ENCODE measurements at regions not wholly inside any gene's neighbourhood (a gene's known extent, or its start where the extent isn't known, plus 50 kb on each side); places are given as distances from the start of the nearest gene placed in this dataset.

- H3K4me2 ChIP-seq (ENCODE audit: low read length) = no peak overlapping the region
- peaks cover under 1% of the 10 kb centered on the region for H3K9me3 Mint-ChIP-seq (ENCODE audit: unreplicated experiment)
- no peak for DNase-seq (ENCODE audit: low read depth)
- H3K36me3 Mint-ChIP-seq (ENCODE audit: low read depth, unreplicated experiment) = no peaks in the 10 kb centered on the region
- H3K27ac Mint-ChIP-seq (ENCODE audit: unreplicated experiment) = no peak overlapping the region
- H3K4me1 ChIP-seq (ENCODE audit: insufficient read depth, low read length) = no peaks in the 10 kb centered on the region
- no peak overlapping the region for H3K4me3 Mint-ChIP-seq (ENCODE audit: unreplicated experiment)
- no peak overlapping the region for H2AFZ ChIP-seq (ENCODE audit: low read depth, low read length)
- H3K4me3 ChIP-seq (ENCODE audit: insufficient read depth, low read depth, low read length) = no peak overlapping the region
- TF ChIP-seq CTCF (IDR thresholded peaks at IDR 0.05; ENCODE audit: insufficient read depth, low read depth, low read length) = no peak
- no peak for TF ChIP-seq EZH2 (IDR thresholded peaks at IDR 0.05; ENCODE audit: insufficient read depth, low read length)
- no peaks in the 10 kb centered on the region for H3K9me3 ChIP-seq (ENCODE audit: insufficient read depth, low read depth, low read length)
- no peaks in the 10 kb centered on the region for H3K27me3 ChIP-seq (ENCODE audit: insufficient read depth, low read length)
- no peaks in the 10 kb centered on the region for H4K20me1 ChIP-seq (ENCODE audit: insufficient read depth, low read length)
- no peaks in the 10 kb centered on the region for H3K36me3 ChIP-seq (ENCODE audit: insufficient read depth, low read length)
- no peaks in the 10 kb centered on the region for H3K79me2 ChIP-seq (ENCODE audit: insufficient read depth, low read length)
- no peak overlapping the region for H3K27ac ChIP-seq (ENCODE audit: low read depth, low read length)
- no peaks in the 10 kb centered on the region for H3K4me1 Mint-ChIP-seq (ENCODE audit: low read depth, unreplicated experiment)
- H3K9ac ChIP-seq (ENCODE audit: low read length) = no peak overlapping the region
- H3K27me3 Mint-ChIP-seq (ENCODE audit: low read depth, unreplicated experiment) = no peaks in the 10 kb centered on the region
- FAIRE-seq = no peak
Measured at GRCh38 chrX:20348139-20348538, 81.4 kb upstream of the RPS6KA3 start.

GRCh38 chrX:20347481-20347880 is 80.8 kb upstream of the RPS6KA3 start:
- Histone ChIP-seq H3K4me2 (ENCODE audit: low read length) (no peak overlapping the region), H3K27ac (ENCODE audit: low read depth, low read length) (no peak overlapping the region), H3K4me1 (ENCODE audit: insufficient read depth, low read length) (no peaks in the 10 kb centered on the region), H3K36me3 (ENCODE audit: insufficient read depth, low read length) (no peaks in the 10 kb centered on the region), H3K27me3 (ENCODE audit: insufficient read depth, low read length) (no peaks in the 10 kb centered on the region), H4K20me1 (ENCODE audit: insufficient read depth, low read length) (no peaks in the 10 kb centered on the region), H3K9me3 (ENCODE audit: insufficient read depth, low read depth, low read length) (no peaks in the 10 kb centered on the region), H3K4me3 (ENCODE audit: insufficient read depth, low read depth, low read length) (no peak overlapping the region), H3K79me2 (ENCODE audit: insufficient read depth, low read length) (no peaks in the 10 kb centered on the region), H2AFZ (ENCODE audit: low read depth, low read length) (no peak overlapping the region), H3K9ac (ENCODE audit: low read length) (no peak overlapping the region)
- Mint-ChIP-seq H3K4me1 (ENCODE audit: low read depth, unreplicated experiment) (no peaks in the 10 kb centered on the region), H3K27ac (ENCODE audit: unreplicated experiment) (no peak overlapping the region), H3K27me3 (ENCODE audit: low read depth, unreplicated experiment) (no peaks in the 10 kb centered on the region), H3K9me3 (ENCODE audit: unreplicated experiment) (peaks cover 3% of the 10 kb centered on the region), H3K36me3 (ENCODE audit: low read depth, unreplicated experiment) (no peaks in the 10 kb centered on the region), H3K4me3 (ENCODE audit: unreplicated experiment) (no peak overlapping the region)
- TF ChIP-seq CTCF (IDR thresholded peaks at IDR 0.05; ENCODE audit: insufficient read depth, low read depth, low read length) = no peak
- TF ChIP-seq EZH2 (IDR thresholded peaks at IDR 0.05; ENCODE audit: insufficient read depth, low read length) = no peak
- DNase-seq (ENCODE audit: low read depth) (peak; percentile 36), FAIRE-seq (peak; percentile 54)

- Mint-ChIP-seq H3K36me3 (ENCODE audit: low read depth, unreplicated experiment) (no peaks in the 10 kb centered on the region), H3K9me3 (ENCODE audit: unreplicated experiment) (no peaks in the 10 kb centered on the region), H3K27me3 (ENCODE audit: low read depth, unreplicated experiment) (no peaks in the 10 kb centered on the region), H3K4me1 (ENCODE audit: low read depth, unreplicated experiment) (no peaks in the 10 kb centered on the region), H3K27ac (ENCODE audit: unreplicated experiment) (no peak overlapping the region), H3K4me3 (ENCODE audit: unreplicated experiment) (no peak overlapping the region)
- no peaks in the 10 kb centered on the region for H3K36me3 ChIP-seq (ENCODE audit: insufficient read depth, low read length)
- no peaks in the 10 kb centered on the region for H3K27me3 ChIP-seq (ENCODE audit: insufficient read depth, low read length)
- FAIRE-seq (no peak), DNase-seq (ENCODE audit: low read depth) (no peak)
- H3K4me3 ChIP-seq (ENCODE audit: insufficient read depth, low read depth, low read length) = no peak overlapping the region
- H3K4me1 ChIP-seq (ENCODE audit: insufficient read depth, low read length) = no peaks in the 10 kb centered on the region
- no peak for TF ChIP-seq EZH2 (IDR thresholded peaks at IDR 0.05; ENCODE audit: insufficient read depth, low read length)
- TF ChIP-seq CTCF (IDR thresholded peaks at IDR 0.05; ENCODE audit: insufficient read depth, low read depth, low read length) = no peak
- no peaks in the 10 kb centered on the region for H3K79me2 ChIP-seq (ENCODE audit: insufficient read depth, low read length)
- H3K27ac ChIP-seq (ENCODE audit: low read depth, low read length) = no peak overlapping the region
- H3K9me3 ChIP-seq (ENCODE audit: insufficient read depth, low read depth, low read length) = no peaks in the 10 kb centered on the region
- H3K9ac ChIP-seq (ENCODE audit: low read length) = no peak overlapping the region
- H3K4me2 ChIP-seq (ENCODE audit: low read length) = no peak overlapping the region
- no peaks in the 10 kb centered on the region for H4K20me1 ChIP-seq (ENCODE audit: insufficient read depth, low read length)
- H2AFZ ChIP-seq (ENCODE audit: low read depth, low read length) = no peak overlapping the region
Measured at GRCh38 chrX:20333672-20334071, 67.0 kb upstream of the RPS6KA3 start.

Measured in astrocyte (in vitro differentiated cells and primary cell).